GM12878 (cell line): ENCODE measurements at regions not wholly inside any gene's neighbourhood (a gene's known extent, or its start where the extent isn't known, plus 50 kb on each side); places are given as distances from the start of the nearest gene placed in this dataset.

Experiments used
- ATAC-seq: fragments of 200-7000 bp; cut with Tn5 transposase; 3 replicates; pipeline ENCODE4 v1.9.1; 2020; ENCODE audit warnings: mild to moderate bottlenecking, moderate library complexity
- BruUV-seq: library from RNA; stranded (reverse); fragments of 400-500 nt; replicated peaks from 2 replicates; lab custom pipeline; 2021; lab: Mats Ljungman, UMichigan
- CTCF ChIA-PET: fragments of 300-600 bp; sonication (Branson Sonifier 250); formaldehyde crosslinking; extraction: SDS; loops from one replicate; lab custom pipeline; 2021; ENCODE audit warnings: inconsistent platforms; lab: Yijun Ruan, JAX
- POLR2A ChIA-PET: fragments of 350-600 bp; formaldehyde crosslinking; extraction: SDS; loops from one replicate; lab custom pipeline; 2021; ENCODE audit warnings: inconsistent platforms; lab: Charles Lee
- RAD21 ChIA-PET: fragments of 300-600 bp; sonication (Branson Sonifier 250); formaldehyde crosslinking; loops from one replicate; lab custom pipeline; 2023; ENCODE audit warnings: antibody characterized with exemption; ENCODE audit not compliant: unreplicated experiment; lab: Charles Lee
- SMC1A ChIA-PET: fragments of 300-600 bp; sonication (Branson Sonifier 250); formaldehyde crosslinking; loops from one replicate; lab custom pipeline; 2023; ENCODE audit not compliant: unreplicated experiment, uncharacterized antibody; lab: Charles Lee
- DNase-seq: peaks from one replicate; pipeline ENCODE4 v3.0.0-alpha.2; 2011; ENCODE audit warnings: low read depth, low spot score
- FAIRE-seq: peaks from 3 replicates; lab custom pipeline; 2011; peaks lifted over from hg19 to GRCh38; lab: Jason Lieb, UNC
- H2AFZ ChIP-seq: 2 replicates; pipeline ENCODE4 v1.6.0; 2011; ENCODE audit warnings: low read depth, low read length, control low read depth; ENCODE audit not compliant: control insufficient read depth
- H3K27ac ChIP-seq: 2 replicates; pipeline ENCODE4 v1.5.1; 2011; ENCODE audit warnings: control low read depth; ENCODE audit not compliant: control insufficient read depth, insufficient read depth
- H3K27me3 ChIP-seq, 2 experiments: replicated peaks in 1 of 2; 2 replicates each; pipeline versions ENCODE4 v1.6.0 to v1.6.1; 2011; ENCODE audit warnings: low read length in 1 of 2; ENCODE audit not compliant: control insufficient read depth in 2 of 2, insufficient read depth in 2 of 2
- H3K36me3 ChIP-seq, 2 experiments: 2 replicates each; pipeline ENCODE4 v1.5.1; 2011; ENCODE audit warnings: low read length in 1 of 2; ENCODE audit not compliant: control insufficient read depth in 2 of 2, insufficient read depth in 2 of 2
- H3K4me1 ChIP-seq: 2 replicates; pipeline ENCODE4 v1.6.1; 2011; ENCODE audit warnings: mild to moderate bottlenecking, low read length, moderate library complexity, mixed read lengths; ENCODE audit not compliant: control insufficient read depth, insufficient read depth
- H3K4me2 ChIP-seq: 2 replicates; pipeline ENCODE4 v1.6.0; 2011; ENCODE audit warnings: control low read depth; ENCODE audit not compliant: control insufficient read depth, insufficient read depth
- H3K4me3 ChIP-seq: fragments of 200-600 bp; sonication (generic); 2 replicates; pipeline ENCODE4 v1.5.1; 2016
- H3K79me2 ChIP-seq: 2 replicates; pipeline ENCODE4 v1.6.0; 2011; ENCODE audit warnings: low read length; ENCODE audit not compliant: control insufficient read depth, insufficient read depth
- H3K9ac ChIP-seq: 2 replicates; pipeline ENCODE4 v1.8.0; 2011; ENCODE audit warnings: low read length, control low read depth, mixed read lengths; ENCODE audit not compliant: control insufficient read depth, insufficient read depth
- H3K9me3 ChIP-seq: replicated peaks from 3 replicates; pipeline ENCODE4 v1.5.1; 2011; ENCODE audit warnings: mild to moderate bottlenecking, low read length; ENCODE audit not compliant: control insufficient read depth, insufficient read depth
- H4K20me1 ChIP-seq: 2 replicates; pipeline ENCODE4 v1.6.0; 2011; ENCODE audit not compliant: control insufficient read depth, insufficient read depth
- MEF2A ChIP-seq: IDR thresholded peaks from 2 replicates; pipeline ENCODE4 v1.6.1; 2011; ENCODE audit warnings: low read depth, mild to moderate bottlenecking, low read length, moderate library complexity; ENCODE audit not compliant: insufficient read depth
- RAD21 ChIP-seq: IDR thresholded peaks from 2 replicates; pipeline ENCODE4 v1.6.1; 2011; ENCODE audit warnings: mild to moderate bottlenecking, low read depth, low read length, moderate library complexity; ENCODE audit not compliant: insufficient read depth
- SUPT20H ChIP-seq: IDR thresholded peaks from 2 replicates; pipeline ENCODE4 v1.6.1; 2011; ENCODE audit warnings: low read depth, mild to moderate bottlenecking, low read length, moderate library complexity, borderline replicate concordance; ENCODE audit not compliant: control insufficient read depth
- YY1 ChIP-seq: IDR thresholded peaks from 2 replicates; pipeline ENCODE4 v1.6.1; 2011; ENCODE audit warnings: low read depth, mild to moderate bottlenecking, low read length
- WGBS: methylation state at CpG from one replicate; pipeline ENCODE4 v1.1.6; 2016; ENCODE audit warnings: low lambda C conversion rate; ENCODE audit not compliant: insufficient replicate concordance, insufficient coverage; ENCODE audit errors: missing lambda C conversion rate; 5-methylcytosine and 5-hydroxymethylcytosine counted together
- in situ Hi-C: fragments of 300-500 bp; cut with MboI; formaldehyde crosslinking; loops from 9 replicates; pipeline ENCODE4 v1.14.3; 2018; ENCODE audit warnings: mixed read lengths
- intact Hi-C: fragments of 100-400 bp; cut with micrococcal nuclease; formaldehyde crosslinking; loops from one replicate; pipeline ENCODE4 v1.14.2; 2022; ENCODE audit not compliant: unreplicated experiment

- no peak overlapping the region for H3K27ac ChIP-seq
- FAIRE-seq (no peak), DNase-seq (no peak), ATAC-seq (no peak)
- H4K20me1 ChIP-seq: no peaks in the 10 kb centered on the region
- TF ChIP-seq YY1: no peak
- no TSS peak for BruUV-seq
- no peaks in the 10 kb centered on the region for H3K36me3 ChIP-seq
- ChIA-PET CTCF (no interaction called here), POLR2A (no interaction called here), RAD21 (interaction anchor here (0.9 kb wide), 1 partner anchor 156 kb away, joined by 3 read pairs; no protein-coding TSS in a partner anchor), SMC1A (interaction anchor here (0.9 to 1.2 kb wide), 2 partner anchors 212 to 217 kb away, joined by 3 to 4 read pairs; no protein-coding TSS in a partner anchor)
- no peaks in the 10 kb centered on the region for H3K27me3 ChIP-seq
- no peak overlapping the region for H3K9ac ChIP-seq
- no peak overlapping the region for H3K4me2 ChIP-seq
- no peaks in the 10 kb centered on the region for H3K9me3 ChIP-seq
- H3K4me3 ChIP-seq: no peak overlapping the region
- no peak overlapping the region for H2AFZ ChIP-seq
- H3K79me2 ChIP-seq: no peaks in the 10 kb centered on the region
- intact Hi-C loops (no loop called here), in situ Hi-C loops (no loop called here)
- 14% methylated on average over 3 of the region's 3 CpGs for WGBS
- H3K4me1 ChIP-seq: no peaks in the 10 kb centered on the region
Measured at GRCh38 chr6:135753196-135753595, 98.3 kb upstream of the PDE7B start.

- TF ChIP-seq SUPT20H (no peak), RAD21 (peak; percentile 29; the same call in 1 of the 2 replicates), MEF2A (no peak)
- TF ChIP-seq, all 136 proteins: peak for 1
- no peaks in the 10 kb centered on the region for H3K9me3 ChIP-seq
- no TSS peak for BruUV-seq
- in situ Hi-C loops (no loop called here), intact Hi-C loops (loop anchor here (2.0 kb wide), 1 partner anchor 223 kb away; no protein-coding TSS in a partner anchor)
- RAD21 ChIA-PET: interaction anchor here (0.9 to 1.1 kb wide), 2 partner anchors 225 to 310 kb away, joined by 3 read pairs; no protein-coding TSS in a partner anchor
- H3K27ac ChIP-seq: no peak overlapping the region
- H3K79me2 ChIP-seq: no peaks in the 10 kb centered on the region
- SMC1A ChIA-PET: interaction anchor here (0.5 to 1.1 kb wide), 4 partner anchors 66 to 225 kb away, joined by 3 to 7 read pairs (median 3); no protein-coding TSS in a partner anchor
- ATAC-seq (peak; percentile 35; the same call in 2 of the 3 replicates), DNase-seq (no peak), FAIRE-seq (no peak)
- WGBS: 68% methylated on average over 5 of the region's 5 CpGs
- no peaks in the 10 kb centered on the region for H4K20me1 ChIP-seq
- no peaks in the 10 kb centered on the region for H3K36me3 ChIP-seq
- CTCF ChIA-PET: interaction anchor here (0.8 to 3.4 kb wide), 7 partner anchors 43 to 466 kb away, joined by 3 to 36 read pairs (median 3); no protein-coding TSS in a partner anchor
- POLR2A ChIA-PET: no interaction called here
- H3K9ac ChIP-seq: no peak overlapping the region
- H2AFZ ChIP-seq: no peak overlapping the region
- no peak overlapping the region for H3K4me3 ChIP-seq
- no peak overlapping the region for H3K4me2 ChIP-seq
- H3K27me3 ChIP-seq: no peaks in the 10 kb centered on the region
- H3K4me1 ChIP-seq: no peaks in the 10 kb centered on the region
Measured at GRCh38 chr6:135759831-135760230, 91.7 kb upstream of the PDE7B start.
